Fibroblast of the aortic adventitia (primary cell): ENCODE measurements at regions not wholly inside any gene's neighbourhood (a gene's known extent, or its start where the extent isn't known, plus 50 kb on each side); places are given as distances from the start of the nearest gene placed in this dataset.

Experiments used
- DNase-seq: peaks from one replicate; pipeline ENCODE4 v3.0.0-alpha.2; 2010; ENCODE audit warnings: low read depth
- H3K4me3 ChIP-seq: 2 replicates; pipeline ENCODE4 v1.5.1; 2011; ENCODE audit warnings: low read depth, mild to moderate bottlenecking, control low read depth, low read length, moderate library complexity
- CTCF ChIP-seq: IDR thresholded peaks from 2 replicates; pipeline ENCODE4 v1.5.1; 2011; ENCODE audit warnings: mild to moderate bottlenecking, low read length, control low read depth, inconsistent platforms; ENCODE audit not compliant: insufficient read depth

GRCh38 chr13:103436057-103436654 lies 369.9 kb upstream of the SLC10A2 start:
- DNase-seq: no peak
- H3K4me3 ChIP-seq: no peak overlapping the region
- TF ChIP-seq CTCF: no peak

- no peak for TF ChIP-seq CTCF
- DNase-seq: no peak
- H3K4me3 ChIP-seq: no peak overlapping the region
These were observed 365.6 kb upstream of the SLC10A2 start for GRCh38 chr13:103431856-103432255.

GRCh38 chr13:103430368-103430767 lies 364.2 kb upstream of the SLC10A2 start:
- no peak overlapping the region for H3K4me3 ChIP-seq
- no peak for TF ChIP-seq CTCF

GRCh38 chr13:103410002-103410401 lies 343.8 kb upstream of the SLC10A2 start:
- DNase-seq: no peak
- TF ChIP-seq CTCF: no peak
- H3K4me3 ChIP-seq: no peak overlapping the region

More at GRCh38 chr13:103430368-103430767, 364.2 kb upstream of the SLC10A2 start:
- no peak for DNase-seq

- no peak for TF ChIP-seq CTCF
- DNase-seq: no peak
These were observed 340.8 kb upstream of the SLC10A2 start for GRCh38 chr13:103406967-103407366.

GRCh38 chr13:103405297-103405696 lies 339.1 kb upstream of the SLC10A2 start:
- H3K4me3 ChIP-seq: no peak overlapping the region
- no peak for DNase-seq
- TF ChIP-seq CTCF: no peak

More at GRCh38 chr13:103406967-103407366, 340.8 kb upstream of the SLC10A2 start:
- no peak overlapping the region for H3K4me3 ChIP-seq

- TF ChIP-seq CTCF: no peak
- H3K4me3 ChIP-seq: no peak overlapping the region
- no peak for DNase-seq
These were observed 337.6 kb upstream of the SLC10A2 start for GRCh38 chr13:103403814-103404213.
